B cell (primary cell): ENCODE measurements at regions not wholly inside any gene's neighbourhood (a gene's known extent, or its start where the extent isn't known, plus 50 kb on each side); places are given as distances from the start of the nearest gene placed in this dataset.

Experiments
- ATAC-seq: fragments of 200-7000 bp; cut with Tn5 transposase; one replicate; pipeline ENCODE4 v1.10.0; 2021; ENCODE audit warnings: low read depth, mild to moderate bottlenecking, moderate number of reproducible peaks, moderate library complexity
- CTCF ChIA-PET: fragments of 350-600 bp; sonication (Branson Sonifier 250); formaldehyde crosslinking; loops from one replicate; lab custom pipeline; 2021; ENCODE audit warnings: antibody characterized with exemption, inconsistent platforms; lab: Charles Lee
- POLR2A ChIA-PET: fragments of 350-600 bp; sonication (Branson Sonifier 250); formaldehyde crosslinking; loops from one replicate; lab custom pipeline; 2021; ENCODE audit warnings: antibody characterized with exemption; lab: Charles Lee
- DNase-seq: peaks from one replicate; pipeline ENCODE4 v3.0.0; 2013
- H2AFZ ChIP-seq: 2 replicates; pipeline ENCODE4 v1.6.1; 2012; ENCODE audit warnings: mild to moderate bottlenecking, low read depth, low read length; ENCODE audit not compliant: insufficient read depth, poor library complexity, severe bottlenecking
- H3K27ac ChIP-seq, 2 donors: 1 replicate in 1 of 2; 2 replicates in 1 of 2; pipeline ENCODE4 v1.5.1; 2012 to 2013; ENCODE audit warnings: low read length in 2 of 2, mild to moderate bottlenecking in 2 of 2, moderate library complexity in 1 of 2
- H3K27me3 ChIP-seq, 4 experiments: fragments of 200-600 bp in 1 of 4; sonication (generic) in 1 of 4; replicated peaks in 1 of 4; 1 replicate in 2 of 4; 2 replicates in 2 of 4; pipeline versions ENCODE4 v1.6.1 to v1.7.0; 2013 to 2016; ENCODE audit warnings: low read length in 3 of 4, mild to moderate bottlenecking in 2 of 4, mixed read lengths in 1 of 4, moderate library complexity in 1 of 4; ENCODE audit not compliant: insufficient read depth in 4 of 4, control insufficient read depth in 3 of 4; ENCODE audit errors: control extremely low read depth in 1 of 4
- H3K36me3 ChIP-seq, 2 experiments: replicated peaks in 1 of 2; 1 replicate in 1 of 2; 2 replicates in 1 of 2; pipeline versions ENCODE4 v1.6.1 to v1.7.1; 2013; ENCODE audit warnings: low read length in 1 of 2; ENCODE audit not compliant: insufficient read depth in 2 of 2, control insufficient read depth in 1 of 2; ENCODE audit errors: control extremely low read depth in 1 of 2, extremely low read depth in 1 of 2
- H3K4me1 ChIP-seq, 2 donors: fragments of 200-600 bp in 1 of 2; sonication (generic) in 1 of 2; 1 replicate in 1 of 2; 2 replicates in 1 of 2; pipeline versions ENCODE4 v1.5.1 to v1.6.1; 2013 to 2017; ENCODE audit warnings: low read length in 2 of 2; ENCODE audit not compliant: control insufficient read depth in 2 of 2, insufficient read depth in 2 of 2
- H3K4me2 ChIP-seq: replicated peaks from 2 replicates; pipeline ENCODE3; 2012; ENCODE audit warnings: mild to moderate bottlenecking, low read depth, low read length; ENCODE audit not compliant: poor library complexity, severe bottlenecking
- H3K4me3 ChIP-seq, 5 experiments: fragments of 200-600 bp in 1 of 5; sonication (generic) in 1 of 5; 1 replicate in 3 of 5; 2 replicates in 2 of 5; pipeline versions ENCODE4 v1.5.1 to v1.7.0; 2011 to 2016; ENCODE audit warnings: low read length in 4 of 5, mild to moderate bottlenecking in 4 of 5, low read depth in 2 of 5, control low read depth in 1 of 5, moderate library complexity in 1 of 5; ENCODE audit not compliant: insufficient read depth in 1 of 5; ENCODE audit errors: control extremely low read depth in 1 of 5, extremely low read depth in 1 of 5
- H3K79me2 ChIP-seq: fragments of 200-600 bp; sonication (generic); one replicate; pipeline ENCODE4 v1.6.0; 2016; ENCODE audit warnings: low read length; ENCODE audit not compliant: control insufficient read depth, insufficient read depth
- H3K9ac ChIP-seq: fragments of 200-600 bp; sonication (generic); 2 replicates; pipeline ENCODE4 v1.6.1; 2017; ENCODE audit warnings: mild to moderate bottlenecking, low read length, moderate library complexity
- H3K9me3 ChIP-seq, 3 donors: one replicate each; pipeline versions ENCODE4 v1.6.1 to v1.7.1; 2013; ENCODE audit warnings: low read length in 2 of 3; ENCODE audit not compliant: control insufficient read depth in 2 of 3, insufficient read depth in 1 of 3; ENCODE audit errors: control extremely low read depth in 1 of 3
- H4K20me1 ChIP-seq: 2 replicates; pipeline ENCODE4 v1.6.0; 2012; ENCODE audit warnings: mild to moderate bottlenecking, low read length; ENCODE audit not compliant: insufficient read depth, control insufficient read depth, poor library complexity, severe bottlenecking
- H3K27ac Mint-ChIP-seq: one replicate; pipeline ENCODE4 v1.8.0; 2021; ENCODE audit warnings: mixed read lengths
- H3K27me3 Mint-ChIP-seq: one replicate; pipeline ENCODE4 v1.8.0; 2021; ENCODE audit warnings: mixed read lengths
- H3K4me1 Mint-ChIP-seq: one replicate; pipeline ENCODE4 v1.8.0; 2021; ENCODE audit warnings: mixed read lengths
- H3K4me3 Mint-ChIP-seq: one replicate; pipeline ENCODE4 v1.8.0; 2021; ENCODE audit warnings: mixed read lengths
- H3K9me3 Mint-ChIP-seq: one replicate; pipeline ENCODE4 v1.8.0; 2022; ENCODE audit warnings: mixed read lengths; ENCODE audit not compliant: insufficient read depth
- EZH2 ChIP-seq: IDR thresholded peaks from 2 replicates; pipeline ENCODE4 v1.6.1; 2012; ENCODE audit warnings: borderline replicate concordance, low read depth, mild to moderate bottlenecking, moderate library complexity, low read length; ENCODE audit not compliant: insufficient read depth, poor library complexity, severe bottlenecking
- WGBS: methylation state at CpG from one replicate; pipeline ENCODE4 v1.1.5; 2013; ENCODE audit warnings: missing lambda C conversion rate; ENCODE audit not compliant: insufficient coverage; 5-methylcytosine and 5-hydroxymethylcytosine counted together
- intact Hi-C: fragments of 100-400 bp; cut with micrococcal nuclease; formaldehyde crosslinking; loops from one replicate; pipeline ENCODE4 v1.10.0; 2022
- TF ChIP-seq, protein P1 (sequence below): fragments of 200-600 bp; IDR thresholded peaks from one replicate; pipeline ENCODE4 v1.8.0; 2022; ENCODE audit warnings: antibody characterized with exemption, mild to moderate bottlenecking

DNA sequence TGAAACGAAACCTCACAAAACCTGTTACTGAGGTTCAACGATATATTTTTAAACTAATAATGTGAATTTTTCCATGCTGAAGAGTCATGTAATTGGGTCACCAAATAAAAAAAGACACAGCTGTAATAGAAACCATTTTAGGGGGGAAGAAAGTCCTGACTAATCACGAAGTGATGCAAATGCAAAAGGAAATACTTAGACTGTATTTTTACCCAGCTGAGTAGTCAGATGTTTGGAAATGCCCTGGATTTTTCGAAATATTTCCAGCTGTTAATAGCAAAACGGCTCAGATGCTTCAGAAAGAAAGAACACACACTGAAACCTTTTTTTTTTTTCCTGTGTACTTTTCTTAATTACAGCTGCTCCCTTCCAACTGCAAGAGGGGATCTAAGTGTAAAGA, 210.3 kb downstream of the SETD4 start:
- H3K4me3 ChIP-seq = no peak overlapping the region

DNA sequence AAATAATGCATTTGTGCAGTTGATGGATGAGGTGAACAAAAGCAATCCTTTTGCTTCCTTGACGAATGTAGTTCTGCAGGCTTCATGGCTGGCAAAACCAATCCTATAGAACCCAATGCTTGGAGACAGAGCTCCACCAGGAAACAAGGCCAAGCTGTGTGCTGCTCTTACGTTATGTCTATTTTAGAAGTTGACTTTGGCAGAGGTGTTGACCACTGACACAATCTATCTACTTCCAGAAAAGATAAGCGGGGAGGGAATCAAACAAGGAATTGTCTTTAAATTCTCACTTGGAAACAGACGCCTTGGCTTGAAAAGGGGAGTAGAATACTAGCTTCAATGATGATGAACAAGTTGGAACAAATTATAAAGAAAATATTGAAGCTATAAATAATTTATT, 211.2 kb downstream of the SETD4 start:
- Histone ChIP-seq H4K20me1 (no peaks in the 10 kb centered on the region), H3K4me1 (no peaks in the 10 kb centered on the region), H3K9me3 (no peaks in the 10 kb centered on the region), H3K4me2 (no peak overlapping the region), H3K9ac (no peak overlapping the region), H3K4me3 (no peak overlapping the region), H3K27ac (no peak overlapping the region), H3K36me3 (no peaks in the 10 kb centered on the region), H3K27me3 (peaks cover 0 to 8% (median 1%) of the 10 kb centered on the region in 4 experiments), H2AFZ (no peak overlapping the region), H3K79me2 (no peaks in the 10 kb centered on the region)
- CTCF ChIA-PET = interaction anchor here (1.6 to 3.5 kb wide), 2 partner anchors 9 to 1156 kb away, joined by 6 to 21 read pairs; no protein-coding TSS in a partner anchor
- TF ChIP-seq, protein P1, sequence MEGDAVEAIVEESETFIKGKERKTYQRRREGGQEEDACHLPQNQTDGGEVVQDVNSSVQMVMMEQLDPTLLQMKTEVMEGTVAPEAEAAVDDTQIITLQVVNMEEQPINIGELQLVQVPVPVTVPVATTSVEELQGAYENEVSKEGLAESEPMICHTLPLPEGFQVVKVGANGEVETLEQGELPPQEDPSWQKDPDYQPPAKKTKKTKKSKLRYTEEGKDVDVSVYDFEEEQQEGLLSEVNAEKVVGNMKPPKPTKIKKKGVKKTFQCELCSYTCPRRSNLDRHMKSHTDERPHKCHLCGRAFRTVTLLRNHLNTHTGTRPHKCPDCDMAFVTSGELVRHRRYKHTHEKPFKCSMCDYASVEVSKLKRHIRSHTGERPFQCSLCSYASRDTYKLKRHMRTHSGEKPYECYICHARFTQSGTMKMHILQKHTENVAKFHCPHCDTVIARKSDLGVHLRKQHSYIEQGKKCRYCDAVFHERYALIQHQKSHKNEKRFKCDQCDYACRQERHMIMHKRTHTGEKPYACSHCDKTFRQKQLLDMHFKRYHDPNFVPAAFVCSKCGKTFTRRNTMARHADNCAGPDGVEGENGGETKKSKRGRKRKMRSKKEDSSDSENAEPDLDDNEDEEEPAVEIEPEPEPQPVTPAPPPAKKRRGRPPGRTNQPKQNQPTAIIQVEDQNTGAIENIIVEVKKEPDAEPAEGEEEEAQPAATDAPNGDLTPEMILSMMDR = no peak
- no peak for TF ChIP-seq EZH2
- Mint-ChIP-seq H3K27ac (no peak overlapping the region), H3K9me3 (no peaks in the 10 kb centered on the region), H3K4me1 (no peaks in the 10 kb centered on the region), H3K27me3 (peaks cover 26% of the 10 kb centered on the region), H3K4me3 (no peak overlapping the region)
- no peak for DNase-seq
- POLR2A ChIA-PET = no interaction called here
- no CpG with 5 or more reads among the region's 4 CpGs for WGBS
- intact Hi-C loops = no loop called here
- no peak for ATAC-seq

More for the DNA sequence above, 210.3 kb downstream of the SETD4 start:
- TF ChIP-seq, protein P1 = no peak
- no peak for TF ChIP-seq EZH2
- intact Hi-C loops = no loop called here
- Mint-ChIP-seq H3K27me3 (peaks cover 30% of the 10 kb centered on the region), H3K27ac (no peak overlapping the region), H3K9me3 (no peaks in the 10 kb centered on the region), H3K4me3 (no peak overlapping the region), H3K4me1 (no peaks in the 10 kb centered on the region)
- Histone ChIP-seq H3K9me3 (no peaks in the 10 kb centered on the region), H3K4me2 (no peak overlapping the region), H3K9ac (no peak overlapping the region), H3K27ac (no peak overlapping the region), H2AFZ (no peak overlapping the region), H3K79me2 (no peaks in the 10 kb centered on the region), H3K4me1 (no peaks in the 10 kb centered on the region), H4K20me1 (no peaks in the 10 kb centered on the region), H3K36me3 (no peaks in the 10 kb centered on the region), H3K27me3 (peaks cover 0 to 8% (median 1%) of the 10 kb centered on the region in 4 experiments)
- ChIA-PET CTCF (interaction anchor here (0.6 to 3.5 kb wide), 4 partner anchors 10 to 1157 kb away, joined by 3 to 21 read pairs (median 6); no protein-coding TSS in a partner anchor), POLR2A (interaction anchor here (0.6 kb wide), 1 partner anchor 10 kb away, joined by 4 read pairs; no protein-coding TSS in a partner anchor)
- no peak for ATAC-seq
- WGBS = no CpG with 5 or more reads among the region's 5 CpGs
- DNase-seq = no peak
